Loucy (cell line): ENCODE measurements at regions not wholly inside any gene's neighbourhood (a gene's known extent, or its start where the extent isn't known, plus 50 kb on each side); places are given as distances from the start of the nearest gene placed in this dataset.

Experiments
- H2AFZ ChIP-seq: fragments of 200-600 bp; sonication (generic); 2 replicates; pipeline ENCODE4 v1.6.0; 2016; ENCODE audit warnings: antibody characterized with exemption, mild to moderate bottlenecking, low read length, moderate library complexity
- H3F3A ChIP-seq: fragments of 200-600 bp; 2 replicates; pipeline ENCODE4 v1.6.0; 2016; ENCODE audit warnings: antibody characterized with exemption, low read depth, mild to moderate bottlenecking
- H3K27me3 ChIP-seq: fragments of 200-600 bp; sonication (generic); 2 replicates; pipeline ENCODE4 v1.6.1; 2014; ENCODE audit warnings: low read length, mild to moderate bottlenecking; ENCODE audit not compliant: insufficient read depth, poor library complexity, severe bottlenecking
- H3K36me3 ChIP-seq: fragments of 200-600 bp; sonication (generic); 2 replicates; pipeline ENCODE4 v1.6.1; 2016; ENCODE audit warnings: low read length; ENCODE audit not compliant: insufficient read depth
- H3K4me1 ChIP-seq: fragments of 200-600 bp; sonication (generic); 2 replicates; pipeline ENCODE4 v1.5.1; 2014; ENCODE audit warnings: low read length, mild to moderate bottlenecking; ENCODE audit not compliant: insufficient read depth, poor library complexity, severe bottlenecking
- H3K4me2 ChIP-seq: fragments of 200-600 bp; sonication (generic); 2 replicates; pipeline ENCODE4 v1.6.0; 2014; ENCODE audit warnings: antibody characterized with exemption, low read length, low read depth, mild to moderate bottlenecking; ENCODE audit not compliant: poor library complexity, severe bottlenecking
- H3K4me3 ChIP-seq: fragments of 200-600 bp; sonication (generic); 2 replicates; pipeline ENCODE4 v1.5.1; 2014; ENCODE audit warnings: low read length, mild to moderate bottlenecking, mixed read lengths; ENCODE audit not compliant: poor library complexity, severe bottlenecking
- H3K79me2 ChIP-seq: fragments of 200-600 bp; sonication (generic); 2 replicates; pipeline ENCODE4 v1.6.1; 2014; ENCODE audit warnings: low read length; ENCODE audit not compliant: insufficient read depth
- H3K9ac ChIP-seq: fragments of 200-600 bp; sonication (generic); 2 replicates; pipeline ENCODE4 v1.6.0; 2014; ENCODE audit warnings: mild to moderate bottlenecking, low read depth, low read length, moderate library complexity; ENCODE audit not compliant: poor library complexity, severe bottlenecking
- H3K9me2 ChIP-seq: fragments of 200-600 bp; sonication (generic); replicated peaks from 2 replicates; pipeline ENCODE4 v1.6.1; 2016; ENCODE audit warnings: low read depth, low read length, mixed read lengths
- H3K9me3 ChIP-seq: fragments of 200-600 bp; sonication (generic); 2 replicates; pipeline ENCODE4 v1.6.1; 2014; ENCODE audit warnings: mild to moderate bottlenecking, antibody characterized with exemption, low read length, low read depth; ENCODE audit not compliant: insufficient read depth
- H4K20me1 ChIP-seq: fragments of 200-600 bp; sonication (generic); 2 replicates; pipeline ENCODE4 v1.6.0; 2014; ENCODE audit warnings: antibody characterized with exemption, low read length, mild to moderate bottlenecking; ENCODE audit not compliant: insufficient read depth, poor library complexity, severe bottlenecking
- CTCF ChIP-seq: fragments of 200-600 bp; sonication (generic); conservative IDR thresholded peaks from 2 replicates; pipeline ENCODE4 v1.5.1; 2014; ENCODE audit warnings: mild to moderate bottlenecking, antibody characterized with exemption, low read length
- EZH2phosphoT487 ChIP-seq: fragments of 200-600 bp; IDR thresholded peaks from 2 replicates; pipeline ENCODE4 v1.6.1; 2018; ENCODE audit warnings: antibody characterized with exemption, mild to moderate bottlenecking, moderate library complexity, borderline replicate concordance

GRCh38 chr1:9179463-9180110 is 50.7 kb upstream of the GPR157 start:
- no peak for TF ChIP-seq EZH2phosphoT487
- no peak for TF ChIP-seq CTCF
- H3K9ac ChIP-seq, result no peak overlapping the region
- H3F3A ChIP-seq, result no peaks in the 10 kb centered on the region
- H3K79me2 ChIP-seq, result no peaks in the 10 kb centered on the region
- H3K9me2 ChIP-seq, result no peaks in the 10 kb centered on the region
- no peaks in the 10 kb centered on the region for H3K27me3 ChIP-seq
- H3K4me1 ChIP-seq, result no peaks in the 10 kb centered on the region
- H3K9me3 ChIP-seq, result no peaks in the 10 kb centered on the region
- H3K36me3 ChIP-seq, result no peaks in the 10 kb centered on the region
- no peak overlapping the region for H3K4me2 ChIP-seq
- H3K4me3 ChIP-seq, result no peak overlapping the region
- no peak overlapping the region for H2AFZ ChIP-seq
- H4K20me1 ChIP-seq, result no peaks in the 10 kb centered on the region

- Histone ChIP-seq H3K27me3 (no peaks in the 10 kb centered on the region), H2AFZ (no peak overlapping the region), H3K9ac (no peak overlapping the region), H3K9me2 (no peaks in the 10 kb centered on the region), H4K20me1 (no peaks in the 10 kb centered on the region), H3K4me3 (no peak overlapping the region), H3F3A (no peaks in the 10 kb centered on the region), H3K4me2 (no peak overlapping the region), H3K4me1 (no peaks in the 10 kb centered on the region), H3K9me3 (no peaks in the 10 kb centered on the region), H3K36me3 (no peaks in the 10 kb centered on the region), H3K79me2 (no peaks in the 10 kb centered on the region)
- no peak for TF ChIP-seq CTCF
- TF ChIP-seq EZH2phosphoT487, result no peak
These were observed 51.4 kb upstream of the GPR157 start for GRCh38 chr1:9180111-9180819.

GRCh38 chr1:9181176-9181906 is 52.4 kb upstream of the GPR157 start:
- Histone ChIP-seq H3K27me3 (no peaks in the 10 kb centered on the region), H3K4me2 (peak overlapping the region; percentile 31), H3K9me2 (no peaks in the 10 kb centered on the region), H3K79me2 (no peaks in the 10 kb centered on the region), H3K9me3 (no peaks in the 10 kb centered on the region), H3K4me3 (no peak overlapping the region), H4K20me1 (no peaks in the 10 kb centered on the region), H3K4me1 (no peaks in the 10 kb centered on the region), H3K36me3 (no peaks in the 10 kb centered on the region), H2AFZ (0 out of 2 replicates have a peak overlapping the region, but pooled peaks have one; percentile 20), H3F3A (no peaks in the 10 kb centered on the region), H3K9ac (no peak overlapping the region)
- TF ChIP-seq EZH2phosphoT487 (no peak), CTCF (peak; percentile 99)
